ENCODE measurements at regions not wholly inside any gene's neighbourhood (a gene's known extent, or its start where the extent isn't known, plus 50 kb on each side); places are given as distances from the start of the nearest gene placed in this dataset.

DNA sequence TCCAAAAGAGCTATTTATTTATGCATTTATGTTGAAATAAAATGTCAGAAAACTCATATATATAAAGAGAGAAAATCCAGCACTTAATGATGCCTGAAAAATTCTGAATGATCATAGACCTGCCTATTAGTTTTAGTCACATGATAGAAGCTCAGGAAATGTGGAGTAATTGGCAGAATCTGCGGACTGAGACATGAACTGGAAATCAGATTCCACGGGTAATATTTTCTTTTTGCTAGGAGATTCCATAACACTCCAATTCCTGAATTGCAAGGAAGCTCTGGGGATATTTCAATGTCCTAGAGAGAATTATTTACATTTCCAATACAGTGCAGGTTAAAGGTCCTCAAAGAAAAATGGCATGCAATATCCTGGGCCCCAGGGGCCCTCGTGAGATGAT lies 778.8 kb downstream of the SEMA5A start:
- Histone ChIP-seq H3K9me3 (ENCODE audit: low read length) (no peaks in the 10 kb centered on the region), H2AFZ (ENCODE audit: low read depth, low read length) (no peak overlapping the region), H3K27ac (ENCODE audit: low read length) (no peak overlapping the region), H4K20me1 (ENCODE audit: insufficient read depth) (no peaks in the 10 kb centered on the region), H3K27me3 (ENCODE audit: insufficient read depth, low read depth, low read length) (no peaks in the 10 kb centered on the region), H3F3A (ENCODE audit: insufficient read depth, low read length, poor library complexity, severe bottlenecking) (no peaks in the 10 kb centered on the region), H3K4me3 (ENCODE audit: low read length) (no peak overlapping the region), H3K79me2 (replicated peaks; ENCODE audit: insufficient read depth, low read length) (no peaks in the 10 kb centered on the region), H3K9ac (ENCODE audit: low read length) (no peak overlapping the region), H3K36me3 (ENCODE audit: insufficient read depth, low read length) (no peaks in the 10 kb centered on the region), H3K4me2 (ENCODE audit: low read length) (no peak overlapping the region), H3K9me2 (ENCODE audit: insufficient read depth, low read length) (no peaks in the 10 kb centered on the region)
- TF ChIP-seq SMC3 (conservative IDR thresholded peaks at IDR 0.05; ENCODE audit: poor library complexity) (no peak), MXI1 (conservative IDR thresholded peaks at IDR 0.05; ENCODE audit: poor library complexity, severe bottlenecking) (no peak), EP300 (conservative IDR thresholded peaks at IDR 0.05; ENCODE audit: poor library complexity, severe bottlenecking) (no peak), EZH2 (IDR thresholded peaks at IDR 0.05; ENCODE audit: borderline replicate concordance, insufficient read depth, low read length, poor library complexity, severe bottlenecking) (no peak), RAD21 (conservative IDR thresholded peaks at IDR 0.05) (no peak), POLR2AphosphoS5 (IDR thresholded peaks at IDR 0.05) (no peak), TAF1 (IDR thresholded peaks at IDR 0.05; ENCODE audit: low read depth) (no peak)
- TF ChIP-seq, protein P1, sequence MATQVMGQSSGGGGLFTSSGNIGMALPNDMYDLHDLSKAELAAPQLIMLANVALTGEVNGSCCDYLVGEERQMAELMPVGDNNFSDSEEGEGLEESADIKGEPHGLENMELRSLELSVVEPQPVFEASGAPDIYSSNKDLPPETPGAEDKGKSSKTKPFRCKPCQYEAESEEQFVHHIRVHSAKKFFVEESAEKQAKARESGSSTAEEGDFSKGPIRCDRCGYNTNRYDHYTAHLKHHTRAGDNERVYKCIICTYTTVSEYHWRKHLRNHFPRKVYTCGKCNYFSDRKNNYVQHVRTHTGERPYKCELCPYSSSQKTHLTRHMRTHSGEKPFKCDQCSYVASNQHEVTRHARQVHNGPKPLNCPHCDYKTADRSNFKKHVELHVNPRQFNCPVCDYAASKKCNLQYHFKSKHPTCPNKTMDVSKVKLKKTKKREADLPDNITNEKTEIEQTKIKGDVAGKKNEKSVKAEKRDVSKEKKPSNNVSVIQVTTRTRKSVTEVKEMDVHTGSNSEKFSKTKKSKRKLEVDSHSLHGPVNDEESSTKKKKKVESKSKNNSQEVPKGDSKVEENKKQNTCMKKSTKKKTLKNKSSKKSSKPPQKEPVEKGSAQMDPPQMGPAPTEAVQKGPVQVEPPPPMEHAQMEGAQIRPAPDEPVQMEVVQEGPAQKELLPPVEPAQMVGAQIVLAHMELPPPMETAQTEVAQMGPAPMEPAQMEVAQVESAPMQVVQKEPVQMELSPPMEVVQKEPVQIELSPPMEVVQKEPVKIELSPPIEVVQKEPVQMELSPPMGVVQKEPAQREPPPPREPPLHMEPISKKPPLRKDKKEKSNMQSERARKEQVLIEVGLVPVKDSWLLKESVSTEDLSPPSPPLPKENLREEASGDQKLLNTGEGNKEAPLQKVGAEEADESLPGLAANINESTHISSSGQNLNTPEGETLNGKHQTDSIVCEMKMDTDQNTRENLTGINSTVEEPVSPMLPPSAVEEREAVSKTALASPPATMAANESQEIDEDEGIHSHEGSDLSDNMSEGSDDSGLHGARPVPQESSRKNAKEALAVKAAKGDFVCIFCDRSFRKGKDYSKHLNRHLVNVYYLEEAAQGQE (IDR thresholded peaks at IDR 0.05; ENCODE audit: borderline replicate concordance): no peak
- TF ChIP-seq, protein P2, sequence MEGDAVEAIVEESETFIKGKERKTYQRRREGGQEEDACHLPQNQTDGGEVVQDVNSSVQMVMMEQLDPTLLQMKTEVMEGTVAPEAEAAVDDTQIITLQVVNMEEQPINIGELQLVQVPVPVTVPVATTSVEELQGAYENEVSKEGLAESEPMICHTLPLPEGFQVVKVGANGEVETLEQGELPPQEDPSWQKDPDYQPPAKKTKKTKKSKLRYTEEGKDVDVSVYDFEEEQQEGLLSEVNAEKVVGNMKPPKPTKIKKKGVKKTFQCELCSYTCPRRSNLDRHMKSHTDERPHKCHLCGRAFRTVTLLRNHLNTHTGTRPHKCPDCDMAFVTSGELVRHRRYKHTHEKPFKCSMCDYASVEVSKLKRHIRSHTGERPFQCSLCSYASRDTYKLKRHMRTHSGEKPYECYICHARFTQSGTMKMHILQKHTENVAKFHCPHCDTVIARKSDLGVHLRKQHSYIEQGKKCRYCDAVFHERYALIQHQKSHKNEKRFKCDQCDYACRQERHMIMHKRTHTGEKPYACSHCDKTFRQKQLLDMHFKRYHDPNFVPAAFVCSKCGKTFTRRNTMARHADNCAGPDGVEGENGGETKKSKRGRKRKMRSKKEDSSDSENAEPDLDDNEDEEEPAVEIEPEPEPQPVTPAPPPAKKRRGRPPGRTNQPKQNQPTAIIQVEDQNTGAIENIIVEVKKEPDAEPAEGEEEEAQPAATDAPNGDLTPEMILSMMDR (IDR thresholded peaks at IDR 0.05; ENCODE audit: poor library complexity, severe bottlenecking): no peak

DNA sequence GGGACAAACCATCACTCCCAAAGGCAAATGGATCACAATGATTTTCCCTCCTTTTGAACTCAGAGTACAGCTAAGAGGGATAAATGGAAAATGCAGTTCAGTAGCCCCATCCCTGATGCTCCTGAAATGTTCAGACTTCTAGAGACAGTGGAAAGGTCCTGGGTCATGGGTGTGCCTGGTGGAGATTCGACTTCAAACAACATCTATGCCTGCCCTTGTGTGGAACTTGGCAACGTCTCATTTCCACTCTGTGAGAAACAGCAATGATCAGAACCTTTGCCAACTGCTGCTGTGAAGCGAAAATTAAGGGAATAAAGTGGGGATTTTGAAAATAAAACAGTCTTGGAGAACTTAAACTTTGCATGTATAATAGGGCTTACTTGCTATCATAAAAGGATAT lies 778.1 kb downstream of the SEMA5A start:
- H2AFZ ChIP-seq (ENCODE audit: low read depth, low read length): no peak overlapping the region
- H3F3A ChIP-seq (ENCODE audit: insufficient read depth, low read length, poor library complexity, severe bottlenecking): no peaks in the 10 kb centered on the region
- no peaks in the 10 kb centered on the region for H3K79me2 ChIP-seq (replicated peaks; ENCODE audit: insufficient read depth, low read length)
- TF ChIP-seq EP300 (conservative IDR thresholded peaks at IDR 0.05; ENCODE audit: poor library complexity, severe bottlenecking): no peak
- TF ChIP-seq MXI1 (conservative IDR thresholded peaks at IDR 0.05; ENCODE audit: poor library complexity, severe bottlenecking): no peak
- TF ChIP-seq RAD21 (conservative IDR thresholded peaks at IDR 0.05): no peak
- TF ChIP-seq, protein P2 (IDR thresholded peaks at IDR 0.05; ENCODE audit: poor library complexity, severe bottlenecking): no peak
- TF ChIP-seq, protein P1 (IDR thresholded peaks at IDR 0.05; ENCODE audit: borderline replicate concordance): no peak
- TF ChIP-seq SMC3 (conservative IDR thresholded peaks at IDR 0.05; ENCODE audit: poor library complexity): no peak
- no peak for TF ChIP-seq TAF1 (IDR thresholded peaks at IDR 0.05; ENCODE audit: low read depth)
- TF ChIP-seq POLR2AphosphoS5 (IDR thresholded peaks at IDR 0.05): no peak
- no peak for TF ChIP-seq EZH2 (IDR thresholded peaks at IDR 0.05; ENCODE audit: borderline replicate concordance, insufficient read depth, low read length, poor library complexity, severe bottlenecking)
- no peaks in the 10 kb centered on the region for H3K9me2 ChIP-seq (ENCODE audit: insufficient read depth, low read length)
- H3K9me3 ChIP-seq (ENCODE audit: low read length): no peaks in the 10 kb centered on the region
- no peak overlapping the region for H3K4me2 ChIP-seq (ENCODE audit: low read length)
- no peaks in the 10 kb centered on the region for H3K36me3 ChIP-seq (ENCODE audit: insufficient read depth, low read length)
- H4K20me1 ChIP-seq (ENCODE audit: insufficient read depth): no peaks in the 10 kb centered on the region
- H3K9ac ChIP-seq (ENCODE audit: low read length): no peak overlapping the region
- no peak overlapping the region for H3K4me3 ChIP-seq (ENCODE audit: low read length)
- no peaks in the 10 kb centered on the region for H3K27me3 ChIP-seq (ENCODE audit: insufficient read depth, low read depth, low read length)
- no peak overlapping the region for H3K27ac ChIP-seq (ENCODE audit: low read length)

Measured in neural cell (in vitro differentiated cells).